C1 segment of cervical spinal cord (tissue), 14 donors: ENCODE measurements at regions not wholly inside any gene's neighbourhood (a gene's known extent, or its start where the extent isn't known, plus 50 kb on each side); places are given as distances from the start of the nearest gene placed in this dataset.
"Not testable (repeated sequence)": the region's sequence is repeated elsewhere in the genome, so short reads cannot be mapped to it uniquely, and the experiment has no call there.

Experiments used
- DNase-seq, 14 donors: peaks; one replicate each; lab custom pipeline; 2025; lab: John Stamatoyannopoulos, UW

DNA sequence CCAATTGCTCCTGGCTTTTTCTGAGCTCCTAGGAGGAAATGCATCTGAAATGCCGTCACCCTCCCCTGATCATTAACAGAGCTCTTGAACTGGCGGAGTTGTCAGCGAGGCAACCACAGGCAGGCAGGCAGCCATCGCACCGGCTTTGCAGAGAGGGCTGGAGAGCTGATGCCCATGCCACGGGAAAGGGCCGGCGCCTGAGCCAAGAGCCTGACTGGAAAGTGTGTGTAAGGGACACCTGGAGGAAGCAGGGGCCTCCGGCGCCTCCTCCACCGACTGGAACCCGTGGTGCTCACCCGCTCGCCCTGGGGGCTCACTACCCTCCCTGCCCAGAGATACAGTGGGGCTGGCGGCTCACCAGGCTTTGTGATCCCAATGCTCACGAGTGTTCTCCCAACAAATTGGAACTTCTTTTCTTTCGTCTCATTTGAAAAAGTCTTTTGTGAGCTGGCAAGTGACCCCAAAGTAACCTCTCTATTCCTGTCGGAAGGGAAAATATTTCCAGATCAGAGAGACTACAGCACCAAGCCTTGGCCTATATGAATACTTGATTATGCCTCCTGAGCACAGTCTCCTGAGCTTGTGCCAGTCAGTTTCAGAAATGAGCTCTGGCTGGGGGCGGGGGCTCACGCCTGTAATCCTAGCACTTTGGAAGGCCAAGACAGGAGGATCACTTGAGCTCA, 97.7 kb upstream of the SLC25A33 start:
- peak in 10 of 14 donors; percentile 21 to 84 (median 36) for DNase-seq

- DNase-seq = no peak
Measured at GRCh38 chr1:9442278-9442846, 96.9 kb upstream of the SLC25A33 start.

DNA sequence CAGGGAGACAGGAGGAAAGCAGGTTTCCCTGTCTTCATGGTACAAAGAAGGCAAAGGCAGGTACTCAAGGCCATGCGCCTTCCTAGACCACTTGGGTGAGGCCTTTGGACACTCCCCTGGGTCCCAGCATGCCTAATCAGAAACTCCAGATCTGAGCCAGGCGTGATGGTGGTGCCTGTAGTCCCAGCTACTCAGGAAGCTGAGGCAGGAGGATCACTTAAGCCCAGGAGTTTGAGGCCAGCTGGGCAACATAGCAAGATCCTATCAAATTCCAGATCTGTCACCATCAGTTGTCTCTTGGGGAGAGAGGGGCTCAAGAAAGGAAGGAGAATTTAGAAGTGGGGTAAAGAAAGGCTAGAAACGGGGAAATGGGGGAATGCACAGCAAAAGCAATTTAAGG, 96.3 kb upstream of the SLC25A33 start:
- no peak for DNase-seq

- DNase-seq = no peak
Measured at GRCh38 chr1:9443913-9444445, 95.3 kb upstream of the SLC25A33 start.

GRCh38 chr1:9444532-9444931, 94.7 kb upstream of the SLC25A33 start:
- no peak for DNase-seq

DNA sequence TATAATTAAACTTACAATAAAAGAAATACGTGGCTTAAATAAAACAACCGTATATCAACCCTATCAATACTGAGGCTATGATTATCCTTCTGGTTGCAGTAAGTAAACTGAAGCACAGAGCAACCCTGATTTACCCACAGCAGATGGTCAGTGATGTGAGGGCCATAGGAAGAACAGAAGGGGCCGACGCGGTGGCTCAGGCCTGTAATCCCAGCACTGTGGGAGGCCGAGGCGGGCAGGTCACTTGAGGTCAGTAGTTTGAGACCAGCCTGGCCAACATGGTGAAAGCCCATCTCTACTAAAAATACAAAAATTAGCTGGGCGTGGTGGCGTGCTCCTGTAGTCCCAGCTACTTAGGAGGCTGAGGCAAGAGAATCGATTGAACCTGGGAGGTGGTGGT, 94.2 kb upstream of the SLC25A33 start:
- not testable (repeated sequence) for DNase-seq

DNA sequence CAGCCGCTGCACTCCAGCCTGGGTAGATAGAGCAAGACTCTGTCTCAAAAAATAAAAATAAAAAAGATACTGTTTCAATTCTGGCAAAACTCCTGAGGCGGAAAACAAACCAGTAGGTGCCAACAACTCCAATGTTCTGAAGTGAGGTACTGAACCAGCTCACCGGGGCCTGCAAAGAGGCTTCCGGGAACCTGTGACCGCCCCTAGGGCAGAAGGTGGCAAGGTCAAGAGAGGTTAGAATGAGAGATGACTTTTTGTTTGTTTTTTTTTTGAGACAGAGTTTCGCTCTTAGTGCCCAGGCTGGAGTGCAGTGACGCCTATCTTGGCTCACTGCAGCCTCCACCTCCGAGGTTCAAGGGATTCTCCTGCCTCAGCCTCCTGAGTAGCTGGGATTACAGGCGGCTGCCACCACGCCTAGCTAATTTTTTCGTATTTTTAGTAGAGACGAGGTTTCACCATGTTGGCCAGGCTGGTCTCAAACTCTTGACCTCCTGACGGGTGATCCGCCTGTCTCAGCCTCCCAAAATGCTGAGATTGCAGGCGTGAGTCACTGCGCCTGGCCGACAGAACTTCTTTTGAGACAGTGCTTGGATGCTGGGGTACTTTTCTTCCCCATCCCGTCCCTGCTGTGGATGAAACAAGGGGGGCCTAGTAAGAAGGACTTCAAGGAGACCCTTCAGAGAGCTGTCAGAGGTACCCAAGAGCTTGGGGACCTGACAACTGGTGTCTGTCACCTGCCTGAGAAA, 91.9 kb upstream of the SLC25A33 start:
- no peak for DNase-seq

DNA sequence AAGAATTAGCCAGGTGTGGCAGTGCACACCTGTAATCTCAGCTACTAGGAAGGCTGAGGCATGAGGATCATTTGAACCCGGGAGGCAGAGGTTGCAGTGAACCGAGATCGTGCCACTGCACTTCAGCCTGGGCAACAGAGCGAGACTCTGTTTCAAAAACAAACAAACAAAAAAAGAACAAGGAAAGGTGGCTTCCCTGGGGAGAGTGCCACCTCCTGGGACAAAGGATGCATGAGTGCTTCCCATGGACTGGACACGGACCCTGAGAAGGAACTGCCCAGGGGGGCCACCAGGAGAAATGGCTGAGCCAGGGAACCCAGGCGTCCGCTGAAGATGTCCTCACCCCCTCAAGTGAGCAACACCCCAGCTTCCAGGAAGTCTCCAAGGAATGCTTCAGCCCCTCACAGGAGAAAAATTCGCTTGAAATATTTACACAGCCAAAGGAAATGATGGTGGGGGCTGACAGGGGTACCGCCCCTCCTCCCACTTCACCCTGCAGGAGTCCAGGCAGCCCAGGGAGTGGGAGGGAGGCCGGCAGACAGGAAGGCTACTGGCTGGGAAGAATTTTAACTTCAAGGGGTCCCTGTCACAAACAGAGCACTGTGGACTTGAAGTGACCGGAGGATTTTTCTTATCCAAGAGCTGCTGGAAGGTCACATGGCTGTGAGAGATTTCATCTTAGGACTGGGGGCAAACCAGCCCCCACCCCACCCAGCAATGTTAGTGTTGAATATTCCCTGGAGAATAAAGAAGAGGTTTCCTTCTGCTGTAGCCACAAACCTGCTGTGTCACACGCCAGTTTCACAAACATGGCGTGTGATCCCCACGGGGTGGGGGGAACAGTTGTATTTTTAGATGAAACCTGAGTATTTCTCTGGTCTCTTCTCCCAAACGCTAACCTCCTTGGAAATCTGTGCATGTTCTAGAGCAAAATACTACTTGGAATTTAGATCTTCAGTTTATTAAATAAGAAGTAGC, 90.8 kb upstream of the SLC25A33 start:
- DNase-seq = no peak

DNA sequence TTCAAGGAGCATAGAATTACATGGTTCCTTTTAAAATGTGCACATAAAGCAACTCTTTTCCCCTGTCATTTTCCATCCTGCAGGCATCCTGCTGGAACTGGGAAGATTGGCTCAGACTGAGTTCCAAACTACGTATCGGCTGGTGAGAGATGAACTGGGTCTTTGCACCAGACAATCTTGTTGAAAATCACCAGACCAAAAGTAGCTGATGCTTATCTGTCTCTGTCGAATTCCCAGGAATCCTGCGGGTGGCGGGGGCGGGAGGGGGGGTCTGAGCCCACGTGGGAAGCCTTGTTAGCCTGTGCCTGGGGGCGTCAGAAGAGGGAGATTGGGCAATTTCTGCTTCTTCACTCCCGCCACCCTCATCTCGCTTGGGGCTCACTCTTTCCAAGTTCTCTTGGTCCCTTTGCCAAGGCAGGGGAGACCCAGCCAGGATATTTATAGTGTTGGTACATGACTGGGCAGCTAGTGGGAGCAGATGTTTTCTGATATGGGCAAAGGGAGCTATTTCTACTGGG, 90.1 kb upstream of the SLC25A33 start:
- no peak for DNase-seq

DNA sequence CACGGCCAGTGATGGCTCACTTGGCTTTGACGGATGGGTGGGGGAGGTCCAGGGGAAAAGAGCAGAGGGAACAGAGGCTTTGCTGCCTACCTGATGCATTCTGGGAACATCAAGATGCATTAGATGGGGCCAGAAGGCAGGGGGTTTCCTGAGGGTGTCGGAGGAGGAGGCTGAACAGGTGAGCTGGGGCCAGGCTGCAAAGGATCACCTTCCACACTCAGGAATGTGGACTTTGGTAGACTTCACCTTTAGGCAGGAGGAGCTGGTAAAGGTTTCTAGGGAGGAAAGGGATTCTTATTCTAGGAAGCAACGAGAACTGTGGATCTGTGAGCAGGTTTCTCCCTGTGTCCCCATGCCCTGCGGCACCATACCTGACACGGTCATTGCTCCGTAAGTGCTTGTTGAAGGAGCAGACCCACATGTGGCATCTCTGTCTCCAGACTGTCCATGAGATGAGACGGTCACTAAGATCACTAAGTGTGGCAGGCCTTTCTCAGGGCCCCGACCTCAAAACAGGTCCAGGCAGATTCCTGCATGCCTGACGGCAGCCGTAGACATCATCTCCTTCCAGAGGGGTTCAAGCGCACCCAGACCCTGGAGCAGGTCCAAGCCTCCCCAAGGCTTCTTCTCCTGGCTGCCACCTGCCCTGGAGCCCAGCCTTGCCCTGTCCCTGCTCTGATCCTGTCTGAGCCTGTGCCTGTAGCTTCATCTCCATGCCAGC, 89.1 kb upstream of the SLC25A33 start:
- DNase-seq = no peak

GRCh38 chr1:9451081-9451480, 88.2 kb upstream of the SLC25A33 start:
- no peak for DNase-seq

GRCh38 chr1:9452516-9453140, 86.6 kb upstream of the SLC25A33 start:
- no peak for DNase-seq

- DNase-seq = no peak
Measured at GRCh38 chr1:9453375-9453774, 85.9 kb upstream of the SLC25A33 start.

DNA sequence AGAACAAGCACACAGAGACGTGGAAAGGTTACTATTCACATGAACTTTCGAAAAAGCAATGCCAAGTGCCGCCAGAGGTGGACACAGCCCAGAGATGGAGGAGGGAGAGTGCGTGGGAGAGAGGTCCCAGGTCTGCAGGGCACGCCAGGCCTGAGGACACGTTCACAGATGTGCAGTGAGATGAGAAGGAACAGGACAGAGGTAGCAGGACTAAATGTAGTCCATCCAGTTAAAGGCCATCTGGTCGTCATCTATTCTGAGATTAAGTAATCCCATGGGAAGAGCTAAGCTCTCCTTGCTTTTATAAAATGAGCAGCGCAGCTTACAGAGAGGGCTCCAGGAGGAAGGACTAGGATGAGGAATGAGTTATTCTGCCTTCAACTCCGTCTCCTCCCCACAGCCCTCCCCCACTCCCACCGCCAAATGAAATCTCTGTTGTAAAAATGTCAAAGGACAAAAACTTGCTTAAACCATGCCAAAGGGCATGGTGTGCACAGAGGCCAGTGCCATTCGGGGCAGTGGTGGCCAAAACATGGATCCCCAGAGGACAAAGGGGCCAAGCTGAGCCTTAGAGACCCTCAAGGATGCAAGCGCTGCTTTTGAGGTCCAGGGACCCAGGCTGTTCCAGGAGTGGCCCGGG, 85.4 kb upstream of the SLC25A33 start:
- DNase-seq = no peak

- no peak for DNase-seq
Measured at GRCh38 chr1:9454494-9455066, 84.7 kb upstream of the SLC25A33 start.

DNA sequence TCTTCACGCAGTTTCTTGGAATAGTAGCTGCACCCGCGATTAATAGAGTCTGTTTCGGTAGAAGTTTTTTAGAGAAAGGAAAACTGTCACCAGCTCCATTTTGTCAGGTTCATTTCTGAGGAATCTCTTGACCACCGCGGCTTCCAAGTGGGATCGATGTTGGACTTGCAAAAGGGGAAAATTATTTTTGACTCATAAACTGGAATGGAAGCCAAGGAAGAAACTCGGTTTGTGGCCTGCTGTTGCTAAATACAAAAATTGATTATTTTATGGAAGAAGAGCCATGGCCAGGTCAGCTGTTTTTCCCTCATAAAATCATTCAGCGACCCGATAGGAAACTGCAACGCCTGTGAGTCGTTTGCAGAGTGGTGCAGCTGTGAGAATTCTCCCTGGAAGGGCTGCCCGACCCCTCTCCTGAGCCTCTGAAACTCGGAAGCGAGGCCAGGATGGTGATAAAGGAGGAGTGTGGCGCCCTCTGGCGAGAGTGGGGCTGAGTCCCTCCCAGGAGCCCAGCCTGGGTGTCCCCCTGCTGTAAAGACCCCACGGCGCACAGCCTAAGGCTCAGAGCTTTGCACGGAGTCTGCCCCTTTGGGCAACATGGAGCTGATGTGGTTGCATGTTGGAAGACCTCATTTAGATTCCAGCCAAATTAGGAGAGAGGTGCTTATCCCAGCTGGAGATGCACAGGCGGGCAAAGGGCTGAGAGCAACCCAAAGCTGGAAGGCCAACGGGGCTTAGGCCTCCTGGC, 83.6 kb upstream of the SLC25A33 start:
- DNase-seq = peak in 9 of 14 donors; percentile 15 to 73 (median 37)

DNA sequence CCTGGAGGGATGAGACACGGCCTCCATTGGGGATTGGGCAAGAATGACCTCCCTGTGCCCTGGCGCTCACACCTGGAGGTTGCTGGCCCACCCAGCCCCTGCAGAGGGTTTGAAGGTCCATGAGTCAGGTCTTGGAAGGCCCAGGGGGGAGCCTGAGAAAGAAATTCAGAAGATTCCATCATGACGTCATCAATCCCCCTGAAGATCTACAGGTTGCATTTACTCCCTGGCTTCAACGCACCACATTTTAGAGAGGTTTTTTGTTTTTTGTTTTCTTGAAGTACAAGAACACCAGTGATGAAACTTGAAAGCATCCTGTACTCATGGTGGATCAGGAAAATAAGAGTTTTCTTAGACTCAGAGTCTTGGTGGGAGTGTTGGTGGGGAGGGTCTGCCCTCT, 82.4 kb upstream of the SLC25A33 start:
- DNase-seq = no peak

GRCh38 chr1:9459816-9460407, 79.4 kb upstream of the SLC25A33 start:
- no peak for DNase-seq
